Tibial nerve (tissue), 4 donors: ENCODE measurements at regions not wholly inside any gene's neighbourhood (a gene's known extent, or its start where the extent isn't known, plus 50 kb on each side); places are given as distances from the start of the nearest gene placed in this dataset.

ENCODE experiments used
- CTCF ChIP-seq, 5 experiments: fragments of 200-600 bp in 3 of 5; fragments of 450-650 bp in 2 of 5; sonication (generic) in 3 of 5; IDR thresholded peaks; one replicate each; pipeline ENCODE4 v1.5.1; 2016 to 2019; ENCODE audit warnings: antibody characterized with exemption in 5 of 5, mild to moderate bottlenecking in 3 of 5, moderate library complexity in 2 of 5
- EP300 ChIP-seq, 2 donors: sonication (generic); formaldehyde crosslinking; IDR thresholded peaks; one replicate each; pipeline ENCODE4 v1.6.1; 2017; ENCODE audit warnings: antibody characterized with exemption in 2 of 2, mild to moderate bottlenecking in 1 of 2

GRCh38 chr14:106605548-106606448, 1079.4 kb downstream of the TMEM121 start:
- TF ChIP-seq EP300 (IDR thresholded peaks at IDR 0.05) (no peak), CTCF (IDR thresholded peaks at IDR 0.05) (peak in 1 of 5 experiments; percentile 37)
